ENCODE measurements at regions not wholly inside any gene's neighbourhood (a gene's known extent, or its start where the extent isn't known, plus 50 kb on each side); places are given as distances from the start of the nearest gene placed in this dataset.

DNA sequence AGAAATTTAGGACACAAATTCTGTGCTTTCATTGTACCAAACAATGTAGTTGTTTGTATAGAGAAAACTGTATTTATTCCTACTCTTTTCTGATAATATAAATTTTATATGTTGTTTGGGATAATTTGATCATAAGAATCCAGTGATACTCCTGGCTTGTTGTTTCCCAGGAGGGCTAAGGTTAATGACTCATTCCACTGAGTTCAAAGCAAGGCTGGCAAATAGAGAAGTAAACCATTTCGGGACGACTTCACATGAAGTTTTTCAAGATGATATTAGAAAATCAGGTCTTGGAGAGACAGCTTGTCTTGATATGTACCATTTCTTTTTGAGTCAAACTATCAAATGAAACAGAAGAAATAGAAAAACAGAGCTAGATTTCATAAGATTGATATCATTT, 326.1 kb upstream of the CNR1 start:
- TF ChIP-seq, protein P1, sequence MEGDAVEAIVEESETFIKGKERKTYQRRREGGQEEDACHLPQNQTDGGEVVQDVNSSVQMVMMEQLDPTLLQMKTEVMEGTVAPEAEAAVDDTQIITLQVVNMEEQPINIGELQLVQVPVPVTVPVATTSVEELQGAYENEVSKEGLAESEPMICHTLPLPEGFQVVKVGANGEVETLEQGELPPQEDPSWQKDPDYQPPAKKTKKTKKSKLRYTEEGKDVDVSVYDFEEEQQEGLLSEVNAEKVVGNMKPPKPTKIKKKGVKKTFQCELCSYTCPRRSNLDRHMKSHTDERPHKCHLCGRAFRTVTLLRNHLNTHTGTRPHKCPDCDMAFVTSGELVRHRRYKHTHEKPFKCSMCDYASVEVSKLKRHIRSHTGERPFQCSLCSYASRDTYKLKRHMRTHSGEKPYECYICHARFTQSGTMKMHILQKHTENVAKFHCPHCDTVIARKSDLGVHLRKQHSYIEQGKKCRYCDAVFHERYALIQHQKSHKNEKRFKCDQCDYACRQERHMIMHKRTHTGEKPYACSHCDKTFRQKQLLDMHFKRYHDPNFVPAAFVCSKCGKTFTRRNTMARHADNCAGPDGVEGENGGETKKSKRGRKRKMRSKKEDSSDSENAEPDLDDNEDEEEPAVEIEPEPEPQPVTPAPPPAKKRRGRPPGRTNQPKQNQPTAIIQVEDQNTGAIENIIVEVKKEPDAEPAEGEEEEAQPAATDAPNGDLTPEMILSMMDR (IDR thresholded peaks at IDR 0.05; ENCODE audit: insufficient read depth, low read length), result no peak
- TF ChIP-seq GABPA (IDR thresholded peaks at IDR 0.05; ENCODE audit: low read depth), result no peak
- TF ChIP-seq POLR2AphosphoS5 (IDR thresholded peaks at IDR 0.05; ENCODE audit: low read depth), result no peak
- TF ChIP-seq, protein P2, sequence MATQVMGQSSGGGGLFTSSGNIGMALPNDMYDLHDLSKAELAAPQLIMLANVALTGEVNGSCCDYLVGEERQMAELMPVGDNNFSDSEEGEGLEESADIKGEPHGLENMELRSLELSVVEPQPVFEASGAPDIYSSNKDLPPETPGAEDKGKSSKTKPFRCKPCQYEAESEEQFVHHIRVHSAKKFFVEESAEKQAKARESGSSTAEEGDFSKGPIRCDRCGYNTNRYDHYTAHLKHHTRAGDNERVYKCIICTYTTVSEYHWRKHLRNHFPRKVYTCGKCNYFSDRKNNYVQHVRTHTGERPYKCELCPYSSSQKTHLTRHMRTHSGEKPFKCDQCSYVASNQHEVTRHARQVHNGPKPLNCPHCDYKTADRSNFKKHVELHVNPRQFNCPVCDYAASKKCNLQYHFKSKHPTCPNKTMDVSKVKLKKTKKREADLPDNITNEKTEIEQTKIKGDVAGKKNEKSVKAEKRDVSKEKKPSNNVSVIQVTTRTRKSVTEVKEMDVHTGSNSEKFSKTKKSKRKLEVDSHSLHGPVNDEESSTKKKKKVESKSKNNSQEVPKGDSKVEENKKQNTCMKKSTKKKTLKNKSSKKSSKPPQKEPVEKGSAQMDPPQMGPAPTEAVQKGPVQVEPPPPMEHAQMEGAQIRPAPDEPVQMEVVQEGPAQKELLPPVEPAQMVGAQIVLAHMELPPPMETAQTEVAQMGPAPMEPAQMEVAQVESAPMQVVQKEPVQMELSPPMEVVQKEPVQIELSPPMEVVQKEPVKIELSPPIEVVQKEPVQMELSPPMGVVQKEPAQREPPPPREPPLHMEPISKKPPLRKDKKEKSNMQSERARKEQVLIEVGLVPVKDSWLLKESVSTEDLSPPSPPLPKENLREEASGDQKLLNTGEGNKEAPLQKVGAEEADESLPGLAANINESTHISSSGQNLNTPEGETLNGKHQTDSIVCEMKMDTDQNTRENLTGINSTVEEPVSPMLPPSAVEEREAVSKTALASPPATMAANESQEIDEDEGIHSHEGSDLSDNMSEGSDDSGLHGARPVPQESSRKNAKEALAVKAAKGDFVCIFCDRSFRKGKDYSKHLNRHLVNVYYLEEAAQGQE (IDR thresholded peaks at IDR 0.05; ENCODE audit: insufficient replicate concordance, low read depth), result no peak
